ENCODE measurements at regions not wholly inside any gene's neighbourhood (a gene's known extent, or its start where the extent isn't known, plus 50 kb on each side); places are given as distances from the start of the nearest gene placed in this dataset.

- no peak for DNase-seq
These were observed 539.7 kb downstream of the SNAPC1 start for GRCh38 chr14:62301911-62302310.

- no peak for DNase-seq
These were observed 541.2 kb downstream of the SNAPC1 start for GRCh38 chr14:62303437-62303836.

GRCh38 chr14:62304257-62304656, 542.0 kb downstream of the SNAPC1 start:
- no peak for DNase-seq

- no peak for DNase-seq
These were observed 545.6 kb downstream of the SNAPC1 start for GRCh38 chr14:62307844-62308243.

GRCh38 chr14:62308316-62308715, 546.1 kb downstream of the SNAPC1 start:
- no peak for DNase-seq

- no peak for DNase-seq
These were observed 546.7 kb downstream of the SNAPC1 start for GRCh38 chr14:62308891-62309290.

GRCh38 chr14:62313212-62313611, 551.0 kb downstream of the SNAPC1 start:
- DNase-seq, result no peak

- DNase-seq, result no peak
These were observed 552.0 kb downstream of the SNAPC1 start for GRCh38 chr14:62314221-62314620.

- no peak for DNase-seq
These were observed 552.7 kb downstream of the SNAPC1 start for GRCh38 chr14:62314871-62315270.

GRCh38 chr14:62315631-62316030, 553.4 kb downstream of the SNAPC1 start:
- no peak for DNase-seq

- no peak for DNase-seq
These were observed 560.0 kb downstream of the SNAPC1 start for GRCh38 chr14:62322216-62322615.

GRCh38 chr14:62329427-62329826, 567.2 kb downstream of the SNAPC1 start:
- DNase-seq, result no peak

- DNase-seq, result no peak
These were observed 585.4 kb downstream of the SNAPC1 start for GRCh38 chr14:62347562-62348011.

GRCh38 chr14:62357362-62357761, 595.1 kb downstream of the SNAPC1 start:
- DNase-seq, result no peak

GRCh38 chr14:62364161-62364560, 601.9 kb downstream of the SNAPC1 start:
- no peak for DNase-seq

- DNase-seq, result no peak
These were observed 602.6 kb downstream of the SNAPC1 start for GRCh38 chr14:62364800-62365280.

- no peak for DNase-seq
These were observed 607.8 kb downstream of the SNAPC1 start for GRCh38 chr14:62369919-62370560.

GRCh38 chr14:62373944-62374343, 611.7 kb downstream of the SNAPC1 start:
- no peak for DNase-seq

- no peak for DNase-seq
These were observed 615.8 kb downstream of the SNAPC1 start for GRCh38 chr14:62378057-62378456.

- no peak for DNase-seq
These were observed 619.3 kb downstream of the SNAPC1 start for GRCh38 chr14:62381311-62382070.

- no peak for DNase-seq
These were observed 636.1 kb downstream of the KCNH5 start for GRCh38 chr14:62409169-62409568.

GRCh38 chr14:62409626-62410300, 635.5 kb downstream of the KCNH5 start:
- DNase-seq, result no peak

GRCh38 chr14:62420847-62421246, 624.4 kb downstream of the KCNH5 start:
- no peak for DNase-seq

Data from C1 segment of cervical spinal cord (tissue), 14 donors.